Retinal pigment epithelial cell (primary cell): ENCODE measurements at regions not wholly inside any gene's neighbourhood (a gene's known extent, or its start where the extent isn't known, plus 50 kb on each side); places are given as distances from the start of the nearest gene placed in this dataset.

Experiments used
- DNase-seq: peaks from one replicate; pipeline ENCODE4 v3.0.0-alpha.2; 2010; ENCODE audit warnings: low read depth
- H3K4me3 ChIP-seq: 2 replicates; pipeline ENCODE4 v1.5.1; 2011; ENCODE audit warnings: mild to moderate bottlenecking, low read length, control low read depth, moderate library complexity
- CTCF ChIP-seq: conservative IDR thresholded peaks from 2 replicates; pipeline ENCODE4 v1.5.1; 2011; ENCODE audit warnings: low read depth, low read length, control low read depth, inconsistent platforms

- no peak for TF ChIP-seq CTCF
- no peak overlapping the region for H3K4me3 ChIP-seq
- no peak for DNase-seq
Measured at GRCh38 chr22:47647720-47648119, 885.3 kb downstream of the TBC1D22A start.

DNA sequence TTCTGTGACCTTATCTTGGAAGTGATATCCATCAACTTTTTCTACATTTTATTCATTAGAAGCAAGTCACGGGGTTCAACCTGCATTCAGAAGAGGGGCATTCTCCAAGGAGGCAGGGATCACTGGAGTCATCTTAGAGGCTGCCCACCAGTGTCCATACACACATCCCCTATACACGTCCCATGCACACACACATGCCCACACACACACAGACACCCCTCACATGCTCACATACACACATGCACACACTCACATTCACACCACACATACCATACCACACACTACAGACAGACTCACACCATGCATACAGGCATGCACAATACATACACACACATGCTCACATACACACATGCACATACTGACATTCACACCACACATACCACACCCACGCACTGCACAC, 884.7 kb downstream of the TBC1D22A start:
- TF ChIP-seq CTCF = no peak

DNA sequence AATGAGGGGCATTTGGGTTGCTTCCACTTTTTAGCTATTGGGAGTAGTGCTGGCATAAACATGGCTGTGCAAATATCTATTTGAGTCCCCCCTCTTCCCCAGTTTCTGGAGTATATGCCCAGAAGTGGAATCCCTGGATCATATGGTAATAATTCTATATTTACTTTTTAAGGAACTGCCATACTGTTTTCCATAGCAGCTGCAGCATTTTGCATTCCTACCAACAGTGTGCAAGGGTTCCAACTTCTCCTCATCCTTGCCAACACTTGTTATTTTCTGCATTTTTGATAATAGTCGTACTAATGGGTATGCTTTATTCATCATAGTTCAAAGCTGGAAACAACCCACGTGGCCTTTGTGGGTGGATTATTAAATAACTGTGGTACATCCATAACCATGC, 883.5 kb downstream of the TBC1D22A start:
- no peak for TF ChIP-seq CTCF
- no peak for DNase-seq
- H3K4me3 ChIP-seq = no peak overlapping the region

More for the DNA sequence above, 884.7 kb downstream of the TBC1D22A start:
- no peak for DNase-seq
- no peak overlapping the region for H3K4me3 ChIP-seq

GRCh38 chr22:47645450-47645914, 883.0 kb downstream of the TBC1D22A start:
- no peak for TF ChIP-seq CTCF
- no peak overlapping the region for H3K4me3 ChIP-seq
- DNase-seq = no peak

GRCh38 chr22:47634347-47634746, 871.9 kb downstream of the TBC1D22A start:
- H3K4me3 ChIP-seq = no peak overlapping the region
- TF ChIP-seq CTCF = no peak
- DNase-seq = no peak

GRCh38 chr22:47633111-47633510, 870.7 kb downstream of the TBC1D22A start:
- no peak for TF ChIP-seq CTCF
- DNase-seq = no peak
- no peak overlapping the region for H3K4me3 ChIP-seq

- TF ChIP-seq CTCF = no peak
- no peak overlapping the region for H3K4me3 ChIP-seq
- no peak for DNase-seq
Measured at GRCh38 chr22:47632701-47633100, 870.3 kb downstream of the TBC1D22A start.
